Body of pancreas (tissue), 4 donors: ENCODE measurements at regions not wholly inside any gene's neighbourhood (a gene's known extent, or its start where the extent isn't known, plus 50 kb on each side); places are given as distances from the start of the nearest gene placed in this dataset.

ENCODE experiments used
- CTCF ChIP-seq, 7 experiments: fragments of 450-650 bp in 4 of 7; fragments of 200-600 bp in 3 of 7; sonication (generic) in 3 of 7; IDR thresholded peaks; one replicate each; pipeline ENCODE4 v1.5.1; 2016 to 2019; ENCODE audit warnings: antibody characterized with exemption in 7 of 7
- POLR2A ChIP-seq, 3 donors: fragments of 450-650 bp; IDR thresholded peaks; one replicate each; pipeline ENCODE4 v1.6.1; 2016; ENCODE audit warnings: antibody characterized with exemption in 3 of 3, mild to moderate bottlenecking in 2 of 3

- TF ChIP-seq CTCF (IDR thresholded peaks at IDR 0.05) = no peak
- no peak for TF ChIP-seq POLR2A (IDR thresholded peaks at IDR 0.05)
Measured at GRCh38 chr1:119191325-119191724, 50.9 kb upstream of the WARS2 start.
